Amniotic stem cell (primary cell): ENCODE measurements at regions not wholly inside any gene's neighbourhood (a gene's known extent, or its start where the extent isn't known, plus 50 kb on each side); places are given as distances from the start of the nearest gene placed in this dataset.

Source experiments
- DNase-seq: peaks from one replicate; lab custom pipeline; 2025; lab: John Stamatoyannopoulos, UW

GRCh38 chr12:76256904-76257303, 91.3 kb downstream of the BBS10 start:
- no peak for DNase-seq

GRCh38 chr12:76256321-76256720, 91.9 kb downstream of the BBS10 start:
- no peak for DNase-seq

GRCh38 chr12:76255692-76256091, 92.5 kb downstream of the BBS10 start:
- no peak for DNase-seq

- DNase-seq: no peak
Observed at GRCh38 chr12:76255281-76255680, 92.9 kb downstream of the BBS10 start.

- DNase-seq: no peak
Observed at GRCh38 chr12:76252031-76252430, 96.2 kb downstream of the BBS10 start.

GRCh38 chr12:76250256-76250655, 98.0 kb downstream of the BBS10 start:
- DNase-seq: no peak

GRCh38 chr12:76249501-76249900, 98.7 kb downstream of the BBS10 start:
- DNase-seq: no peak

- DNase-seq: no peak
Observed at GRCh38 chr12:76247992-76248391, 100.2 kb downstream of the BBS10 start.

- no peak for DNase-seq
Observed at GRCh38 chr12:76247026-76247646, 101.1 kb downstream of the BBS10 start.

- no peak for DNase-seq
Observed at GRCh38 chr12:76246611-76247010, 101.6 kb downstream of the BBS10 start.

GRCh38 chr12:76244300-76244699, 103.9 kb downstream of the BBS10 start:
- DNase-seq: no peak

- no peak for DNase-seq
Observed at GRCh38 chr12:76242813-76243550, 105.2 kb downstream of the BBS10 start.

- DNase-seq: no peak
Observed at GRCh38 chr12:76241371-76241770, 106.8 kb downstream of the BBS10 start.

GRCh38 chr12:76240281-76240680, 107.9 kb downstream of the BBS10 start:
- no peak for DNase-seq

GRCh38 chr12:76238688-76239087, 109.5 kb downstream of the BBS10 start:
- DNase-seq: no peak

- DNase-seq: no peak
Observed at GRCh38 chr12:76237086-76237701, 111.0 kb downstream of the BBS10 start.

GRCh38 chr12:76236640-76237039, 111.6 kb downstream of the BBS10 start:
- no peak for DNase-seq

- no peak for DNase-seq
Observed at GRCh38 chr12:76234741-76235140, 113.5 kb downstream of the BBS10 start.

- no peak for DNase-seq
Observed at GRCh38 chr12:76232013-76232412, 116.2 kb downstream of the BBS10 start.

GRCh38 chr12:76226956-76227355, 121.3 kb downstream of the BBS10 start:
- no peak for DNase-seq

GRCh38 chr12:76226397-76226796, 121.8 kb downstream of the BBS10 start:
- no peak for DNase-seq

GRCh38 chr12:76223869-76224268, 124.3 kb downstream of the BBS10 start:
- DNase-seq: no peak

- DNase-seq: no peak
Observed at GRCh38 chr12:76220980-76221379, 127.2 kb downstream of the BBS10 start.
